ENCODE measurements at regions not wholly inside any gene's neighbourhood (a gene's known extent, or its start where the extent isn't known, plus 50 kb on each side); places are given as distances from the start of the nearest gene placed in this dataset.

- Histone ChIP-seq H3K4me1 (ENCODE audit: insufficient read depth, low read length) (no peaks in the 10 kb centered on the region), H3K79me2 (ENCODE audit: insufficient read depth, low read length) (no peaks in the 10 kb centered on the region), H3K27ac (ENCODE audit: low read depth, low read length) (no peak overlapping the region), H2AFZ (ENCODE audit: low read length) (no peak overlapping the region), H3K9me3 (ENCODE audit: low read depth, low read length) (no peaks in the 10 kb centered on the region), H3K36me3 (ENCODE audit: insufficient read depth, low read length) (no peaks in the 10 kb centered on the region), H3K27me3 (ENCODE audit: insufficient read depth, low read length) (no peaks in the 10 kb centered on the region), H3K4me3 (ENCODE audit: insufficient read depth, low read length) (no peak overlapping the region), H3K4me2 (ENCODE audit: insufficient read depth, low read length) (no peak overlapping the region), H4K20me1 (ENCODE audit: insufficient read depth, low read length) (no peaks in the 10 kb centered on the region)
- no peak for DNase-seq (ENCODE audit: insufficient read length, low spot score, missing footprints)
- no peak for TF ChIP-seq CTCF (IDR thresholded peaks at IDR 0.05; ENCODE audit: extremely low read depth, low read depth, low read length)
These were observed 1239.5 kb downstream of the PCDH9 start for GRCh38 chr13:65990684-65991083.

GRCh38 chr13:65985612-65986011, 1244.5 kb downstream of the PCDH9 start:
- Histone ChIP-seq H2AFZ (ENCODE audit: low read length) (peak overlapping the region; percentile 54), H3K27me3 (ENCODE audit: insufficient read depth, low read length) (no peaks in the 10 kb centered on the region), H3K4me2 (ENCODE audit: insufficient read depth, low read length) (no peak overlapping the region), H3K4me1 (ENCODE audit: insufficient read depth, low read length) (no peaks in the 10 kb centered on the region), H3K27ac (ENCODE audit: low read depth, low read length) (no peak overlapping the region), H3K4me3 (ENCODE audit: insufficient read depth, low read length) (no peak overlapping the region), H3K36me3 (ENCODE audit: insufficient read depth, low read length) (no peaks in the 10 kb centered on the region), H3K79me2 (ENCODE audit: insufficient read depth, low read length) (no peaks in the 10 kb centered on the region), H4K20me1 (ENCODE audit: insufficient read depth, low read length) (no peaks in the 10 kb centered on the region), H3K9me3 (ENCODE audit: low read depth, low read length) (no peaks in the 10 kb centered on the region)
- no peak for TF ChIP-seq CTCF (IDR thresholded peaks at IDR 0.05; ENCODE audit: extremely low read depth, low read depth, low read length)
- DNase-seq (ENCODE audit: insufficient read length, low spot score, missing footprints), result no peak

- Histone ChIP-seq H3K4me1 (ENCODE audit: insufficient read depth, low read length) (no peaks in the 10 kb centered on the region), H3K79me2 (ENCODE audit: insufficient read depth, low read length) (no peaks in the 10 kb centered on the region), H2AFZ (ENCODE audit: low read length) (no peak overlapping the region), H3K27ac (ENCODE audit: low read depth, low read length) (no peak overlapping the region), H3K4me2 (ENCODE audit: insufficient read depth, low read length) (no peak overlapping the region), H3K9me3 (ENCODE audit: low read depth, low read length) (no peaks in the 10 kb centered on the region), H3K36me3 (ENCODE audit: insufficient read depth, low read length) (no peaks in the 10 kb centered on the region), H3K27me3 (ENCODE audit: insufficient read depth, low read length) (no peaks in the 10 kb centered on the region), H4K20me1 (ENCODE audit: insufficient read depth, low read length) (no peaks in the 10 kb centered on the region), H3K4me3 (ENCODE audit: insufficient read depth, low read length) (no peak overlapping the region)
- DNase-seq (ENCODE audit: insufficient read length, low spot score, missing footprints), result no peak
- no peak for TF ChIP-seq CTCF (IDR thresholded peaks at IDR 0.05; ENCODE audit: extremely low read depth, low read depth, low read length)
These were observed 1252.6 kb downstream of the PCDH9 start for GRCh38 chr13:65977525-65977924.

GRCh38 chr13:65971541-65971940, 1258.6 kb downstream of the PCDH9 start:
- no peak for TF ChIP-seq CTCF (IDR thresholded peaks at IDR 0.05; ENCODE audit: extremely low read depth, low read depth, low read length)
- Histone ChIP-seq H3K27ac (ENCODE audit: low read depth, low read length) (no peak overlapping the region), H2AFZ (ENCODE audit: low read length) (peak overlapping the region; percentile 56), H4K20me1 (ENCODE audit: insufficient read depth, low read length) (no peaks in the 10 kb centered on the region), H3K4me2 (ENCODE audit: insufficient read depth, low read length) (peak overlapping the region; percentile 14), H3K4me3 (ENCODE audit: insufficient read depth, low read length) (no peak overlapping the region), H3K36me3 (ENCODE audit: insufficient read depth, low read length) (no peaks in the 10 kb centered on the region), H3K27me3 (ENCODE audit: insufficient read depth, low read length) (no peaks in the 10 kb centered on the region), H3K79me2 (ENCODE audit: insufficient read depth, low read length) (no peaks in the 10 kb centered on the region), H3K9me3 (ENCODE audit: low read depth, low read length) (no peaks in the 10 kb centered on the region), H3K4me1 (ENCODE audit: insufficient read depth, low read length) (no peaks in the 10 kb centered on the region)
- DNase-seq (ENCODE audit: insufficient read length, low spot score, missing footprints), result no peak

All from osteoblast (primary cell).